Endothelial cell of umbilical vein (primary cell): ENCODE measurements at regions not wholly inside any gene's neighbourhood (a gene's known extent, or its start where the extent isn't known, plus 50 kb on each side); places are given as distances from the start of the nearest gene placed in this dataset.

Experiments used
- BruUV-seq: library from RNA; stranded (reverse); fragments of 400-500 nt; replicated peaks from 2 replicates; lab custom pipeline; 2021; lab: Mats Ljungman, UMichigan
- CTCF ChIA-PET: fragments of 300-600, 350-600 bp; sonication (Branson Sonifier 250); formaldehyde crosslinking; loops from one replicate; lab custom pipeline; 2021; ENCODE audit warnings: antibody characterized with exemption, inconsistent platforms; lab: Charles Lee
- POLR2A ChIA-PET: fragments of 300-600, 350-600 bp; sonication (Branson Sonifier 250); formaldehyde crosslinking; loops from one replicate; lab custom pipeline; 2021; ENCODE audit warnings: antibody characterized with exemption, inconsistent platforms; lab: Charles Lee
- DNase-seq: peaks from one replicate; pipeline ENCODE4 v3.0.0-alpha.2; 2011; ENCODE audit warnings: low read depth, low spot score
- FAIRE-seq: peaks from 2 replicates; lab custom pipeline; 2011; peaks lifted over from hg19 to GRCh38; lab: Jason Lieb, UNC
- H2AFZ ChIP-seq: 2 replicates; pipeline ENCODE4 v1.6.0; 2012; ENCODE audit warnings: low read depth, low read length, control low read depth, inconsistent platforms
- H3K27ac ChIP-seq: 2 replicates; pipeline ENCODE4 v1.5.1; 2011; ENCODE audit warnings: low read depth, mild to moderate bottlenecking, control low read depth, low read length, moderate library complexity; ENCODE audit not compliant: insufficient read depth
- H3K27me3 ChIP-seq, 2 experiments: 2 replicates each; pipeline versions ENCODE4 v1.6.0 to v1.6.1; 2011; ENCODE audit warnings: low read length in 2 of 2, mixed read lengths in 1 of 2; ENCODE audit not compliant: control insufficient read depth in 2 of 2, insufficient read depth in 2 of 2
- H3K36me3 ChIP-seq, 2 experiments: 2 replicates in 1 of 2; 3 replicates in 1 of 2; pipeline ENCODE4 v1.5.1; 2011; ENCODE audit warnings: low read length in 2 of 2, mild to moderate bottlenecking in 1 of 2, moderate library complexity in 1 of 2; ENCODE audit not compliant: control insufficient read depth in 2 of 2, insufficient read depth in 2 of 2; ENCODE audit errors: extremely low read depth in 1 of 2
- H3K4me1 ChIP-seq: 3 replicates; pipeline ENCODE4 v1.5.1; 2011; ENCODE audit warnings: mild to moderate bottlenecking, low read length; ENCODE audit not compliant: control insufficient read depth, insufficient read depth; ENCODE audit errors: extremely low read depth
- H3K4me2 ChIP-seq: 2 replicates; pipeline ENCODE4 v1.6.1; 2011; ENCODE audit warnings: low read length, control low read depth, mixed read lengths; ENCODE audit not compliant: insufficient read depth
- H3K4me3 ChIP-seq, 3 experiments: fragments of 200-600 bp in 1 of 3; sonication (generic), shearing (Covaris generic) in 1 of 3; replicated peaks in 1 of 3; 2 replicates each; pipeline ENCODE4 v1.5.1; 2011 to 2016; ENCODE audit warnings: control low read depth in 3 of 3, low read length in 3 of 3, mild to moderate bottlenecking in 2 of 3, inconsistent platforms in 1 of 3, low read depth in 1 of 3, moderate library complexity in 1 of 3; ENCODE audit not compliant: insufficient read depth in 1 of 3
- H3K79me2 ChIP-seq: 2 replicates; pipeline ENCODE4 v1.6.0; 2012; ENCODE audit warnings: low read length, inconsistent platforms; ENCODE audit not compliant: control insufficient read depth, insufficient read depth
- H3K9ac ChIP-seq: replicated peaks from 2 replicates; pipeline ENCODE3; 2011; ENCODE audit warnings: low read length, control low read depth; ENCODE audit not compliant: insufficient read depth; ENCODE audit errors: extremely low read depth
- H3K9me1 ChIP-seq: replicated peaks from 3 replicates; pipeline ENCODE4 v1.6.0; 2011; ENCODE audit warnings: mild to moderate bottlenecking, low read length; ENCODE audit not compliant: control insufficient read depth, insufficient read depth; ENCODE audit errors: extremely low read depth
- H3K9me3 ChIP-seq: replicated peaks from 2 replicates; pipeline ENCODE4 v1.5.1; 2012; ENCODE audit warnings: low read length, inconsistent platforms; ENCODE audit not compliant: control insufficient read depth, insufficient read depth
- H4K20me1 ChIP-seq: replicated peaks from 2 replicates; pipeline ENCODE3; 2011; ENCODE audit warnings: mild to moderate bottlenecking, low read length; ENCODE audit not compliant: control insufficient read depth, insufficient read depth; ENCODE audit errors: extremely low read depth
- CTCF ChIP-seq, 2 donors: IDR thresholded peaks; 1 replicate in 1 of 2; 2 replicates in 1 of 2; pipeline ENCODE4 v1.5.1; 2011; ENCODE audit warnings: low read length in 2 of 2, mild to moderate bottlenecking in 2 of 2, moderate library complexity in 2 of 2, control low read depth in 1 of 2, inconsistent platforms in 1 of 2, low read depth in 1 of 2; ENCODE audit not compliant: insufficient read depth in 1 of 2; ENCODE audit errors: extremely low read depth in 1 of 2
- EZH2 ChIP-seq: IDR thresholded peaks from 2 replicates; pipeline ENCODE4 v1.6.1; 2012; ENCODE audit warnings: borderline replicate concordance, low read depth, mild to moderate bottlenecking, moderate library complexity, low read length, inconsistent platforms; ENCODE audit not compliant: severe bottlenecking
- FOS ChIP-seq: IDR thresholded peaks from 2 replicates; pipeline ENCODE4 v1.6.1; 2011; ENCODE audit warnings: mild to moderate bottlenecking, low read length, moderate library complexity, borderline replicate concordance; ENCODE audit not compliant: insufficient read depth
- GATA2 ChIP-seq: IDR thresholded peaks from 2 replicates; pipeline ENCODE4 v1.7.0; 2011; ENCODE audit warnings: low read depth, mild to moderate bottlenecking, moderate library complexity, mixed read lengths, low read length; ENCODE audit not compliant: insufficient read length, insufficient read depth
- JUN ChIP-seq: IDR thresholded peaks from 2 replicates; pipeline ENCODE4 v1.6.1; 2011; ENCODE audit warnings: borderline replicate concordance, low read depth; ENCODE audit not compliant: insufficient read length, insufficient read depth
- MAX ChIP-seq: IDR thresholded peaks from 2 replicates; pipeline ENCODE4 v1.6.1; 2011; ENCODE audit not compliant: insufficient read depth, insufficient read length
- MYC ChIP-seq: IDR thresholded peaks from one replicate; pipeline ENCODE4 v1.6.1; 2011; ENCODE audit warnings: mild to moderate bottlenecking, low read depth, low read length
- dilution Hi-C: fragments of 300-500 bp; cut with MboI; formaldehyde crosslinking; loops from one replicate; pipeline ENCODE4 v1.15.0; 2019; ENCODE audit warnings: low sequenced_read_pairs; ENCODE audit not compliant: extremely low pct_ligation_motif_present
- intact Hi-C: fragments of 100-400 bp; cut with micrococcal nuclease; formaldehyde crosslinking; loops from one replicate; pipeline ENCODE4 v1.10.0; 2022

GRCh38 chr13:90910018-90910639 is 437.4 kb upstream of the MIR17HG start:
- POLR2A ChIA-PET, result no interaction called here
- Histone ChIP-seq H3K36me3 (no peaks in the 10 kb centered on the region), H3K9ac (no peak overlapping the region), H3K9me1 (no peaks in the 10 kb centered on the region), H3K4me2 (no peak overlapping the region), H2AFZ (no peak overlapping the region), H3K27me3 (no peaks in the 10 kb centered on the region), H3K4me1 (no peaks in the 10 kb centered on the region), H3K27ac (no peak overlapping the region), H3K4me3 (no peak overlapping the region), H3K9me3 (no peaks in the 10 kb centered on the region), H3K79me2 (no peaks in the 10 kb centered on the region), H4K20me1 (no peaks in the 10 kb centered on the region)
- BruUV-seq, result no TSS peak
- intact Hi-C loops (no loop called here), dilution Hi-C loops (no loop called here)
- DNase-seq (no peak), FAIRE-seq (no peak)
- no peak for TF ChIP-seq GATA2
- TF ChIP-seq FOS, result no peak
- TF ChIP-seq JUN, result no peak
- TF ChIP-seq MAX, result no peak
- TF ChIP-seq EZH2, result no peak
- TF ChIP-seq CTCF (IDR thresholded peaks at IDR 0.05; ENCODE audit: extremely low read depth in 1 of 2, insufficient read depth in 1 of 2, low read depth in 1 of 2, low read length in 2 of 2), result no peak
- TF ChIP-seq MYC, result no peak
- CTCF ChIA-PET, result no interaction called here
